GM12864 (cell line): ENCODE measurements at regions not wholly inside any gene's neighbourhood (a gene's known extent, or its start where the extent isn't known, plus 50 kb on each side); places are given as distances from the start of the nearest gene placed in this dataset.

Experiments
- DNase-seq: peaks from one replicate; pipeline ENCODE4 v3.0.0-alpha.2; 2011; ENCODE audit warnings: low read depth
- H3K4me3 ChIP-seq: 2 replicates; pipeline ENCODE4 v1.5.1; 2011; ENCODE audit warnings: mild to moderate bottlenecking, low read depth, low read length, control low read depth
- CTCF ChIP-seq: IDR thresholded peaks from 2 replicates; pipeline ENCODE4 v1.5.1; 2011; ENCODE audit warnings: low read depth, mild to moderate bottlenecking, moderate library complexity, low read length, control low read depth, inconsistent platforms; ENCODE audit errors: missing control alignments

GRCh38 chr1:168455764-168456163, 88.0 kb downstream of the XCL2 start:
- DNase-seq = no peak
- no peak overlapping the region for H3K4me3 ChIP-seq
- no peak for TF ChIP-seq CTCF

- TF ChIP-seq CTCF = no peak
- H3K4me3 ChIP-seq = no peak overlapping the region
- no peak for DNase-seq
Measured at GRCh38 chr1:168454211-168454815, 89.5 kb downstream of the XCL2 start.

- no peak overlapping the region for H3K4me3 ChIP-seq
- no peak for TF ChIP-seq CTCF
- DNase-seq = no peak
Measured at GRCh38 chr1:168453056-168453455, 90.7 kb downstream of the XCL2 start.

- no peak for DNase-seq
- H3K4me3 ChIP-seq = no peak overlapping the region
- peak; percentile 41 for TF ChIP-seq CTCF
Measured at GRCh38 chr1:168452329-168452728, 91.5 kb downstream of the XCL2 start.

GRCh38 chr1:168447871-168448270, 95.9 kb downstream of the XCL2 start:
- no peak overlapping the region for H3K4me3 ChIP-seq
- DNase-seq = no peak
- no peak for TF ChIP-seq CTCF

GRCh38 chr1:168446081-168446480, 97.7 kb downstream of the XCL2 start:
- no peak for DNase-seq
- H3K4me3 ChIP-seq = no peak overlapping the region
- no peak for TF ChIP-seq CTCF

GRCh38 chr1:168443899-168444298, 99.9 kb downstream of the XCL2 start:
- no peak for TF ChIP-seq CTCF
- H3K4me3 ChIP-seq = no peak overlapping the region
- DNase-seq = no peak
